WTC11 (cell line): ENCODE measurements at regions not wholly inside any gene's neighbourhood (a gene's known extent, or its start where the extent isn't known, plus 50 kb on each side); places are given as distances from the start of the nearest gene placed in this dataset.

ENCODE experiments used
- ATAC-seq: fragments of 200-7000 bp; cut with Tn5 transposase; 2 replicates; pipeline ENCODE4 v1.10.0; 2021; ENCODE audit warnings: mild to moderate bottlenecking, moderate library complexity
- CTCF ChIA-PET: fragments of 300-600 bp; sonication (Branson Sonifier 250); formaldehyde crosslinking; loops from one replicate; lab custom pipeline; 2021; ENCODE audit warnings: antibody characterized with exemption; lab: Charles Lee
- POLR2A ChIA-PET: fragments of 350-600 bp; sonication (Branson Sonifier 250); formaldehyde crosslinking; loops from one replicate; lab custom pipeline; 2021; ENCODE audit warnings: antibody characterized with exemption; lab: Charles Lee
- DNase-seq: peaks from one replicate; pipeline ENCODE4 v3.0.0; 2021; ENCODE audit warnings: low spot score
- H3K27ac Mint-ChIP-seq: 2 replicates; pipeline ENCODE4 v1.8.0; 2021; ENCODE audit warnings: mixed read lengths
- H3K27me3 Mint-ChIP-seq: 2 replicates; pipeline ENCODE4 v1.8.0; 2021; ENCODE audit warnings: low read depth, mild to moderate bottlenecking, moderate library complexity, mixed read lengths
- H3K36me3 Mint-ChIP-seq: 2 replicates; pipeline ENCODE4 v1.8.0; 2021; ENCODE audit warnings: mixed read lengths
- H3K4me1 Mint-ChIP-seq: 2 replicates; pipeline ENCODE4 v1.8.0; 2022; ENCODE audit warnings: mixed read lengths
- H3K4me3 Mint-ChIP-seq: 2 replicates; pipeline ENCODE4 v1.8.0; 2021; ENCODE audit warnings: mild to moderate bottlenecking, moderate library complexity, mixed read lengths
- H3K9me3 Mint-ChIP-seq: 2 replicates; pipeline ENCODE4 v1.8.0; 2021; ENCODE audit warnings: mixed read lengths
- ATF1 ChIP-seq: sonication (generic); formaldehyde crosslinking; IDR thresholded peaks from 2 replicates; pipeline ENCODE4 v1.8.1; 2023; ENCODE audit warnings: mild to moderate bottlenecking, moderate library complexity, missing genetic modification reagents
- ATF3 ChIP-seq: sonication (generic); formaldehyde crosslinking; conservative IDR thresholded peaks from 2 replicates; pipeline ENCODE4 v1.8.1; 2022; ENCODE audit warnings: mild to moderate bottlenecking, missing genetic modification reagents
- CDX4 ChIP-seq: fragments of 250-450 bp; sonication (Bioruptor Pico); IDR thresholded peaks from 2 replicates; pipeline ENCODE4 v1.9.0; 2021; ENCODE audit warnings: moderate library complexity, mild to moderate bottlenecking, inconsistent platforms, borderline replicate concordance
- CREB1 ChIP-seq: sonication (generic); formaldehyde crosslinking; IDR thresholded peaks from 2 replicates; pipeline ENCODE4 v1.8.0; 2023; ENCODE audit warnings: mild to moderate bottlenecking, missing genetic modification reagents
- ETV6 ChIP-seq: sonication (generic); formaldehyde crosslinking; IDR thresholded peaks from 2 replicates; pipeline ENCODE4 v1.8.1; 2022; ENCODE audit warnings: mild to moderate bottlenecking, missing genetic modification reagents
- HMGA2 ChIP-seq: fragments of 250-450 bp; sonication (Bioruptor Pico); IDR thresholded peaks from 2 replicates; pipeline ENCODE4 v1.4.0; 2021; ENCODE audit warnings: mild to moderate bottlenecking, moderate library complexity
- MXD4 ChIP-seq: fragments of 250-450 bp; sonication (Bioruptor Pico); IDR thresholded peaks from 2 replicates; pipeline ENCODE4 v1.8.0; 2021; ENCODE audit warnings: mild to moderate bottlenecking, moderate library complexity, borderline replicate concordance
- NFE2L1 ChIP-seq: sonication (generic); formaldehyde crosslinking; IDR thresholded peaks from 2 replicates; pipeline ENCODE4 v1.8.1; 2023; ENCODE audit warnings: missing genetic modification reagents
- SOX15 ChIP-seq: fragments of 250-450 bp; sonication (Bioruptor Pico); IDR thresholded peaks from 2 replicates; pipeline ENCODE4 v1.9.0; 2021; ENCODE audit warnings: mild to moderate bottlenecking
- TCF7 ChIP-seq: sonication (generic); formaldehyde crosslinking; IDR thresholded peaks from 2 replicates; pipeline ENCODE4 v1.8.0; 2022; ENCODE audit warnings: mild to moderate bottlenecking, low read depth, missing genetic modification reagents, moderate library complexity
- ZNF263 ChIP-seq: sonication (generic); formaldehyde crosslinking; IDR thresholded peaks from 2 replicates; pipeline ENCODE4 v1.8.1; 2022; ENCODE audit warnings: low read depth, mild to moderate bottlenecking, moderate library complexity, missing genetic modification reagents
- ZNF317 ChIP-seq: sonication (generic); formaldehyde crosslinking; IDR thresholded peaks from 2 replicates; pipeline ENCODE4 v1.8.1; 2023; ENCODE audit warnings: low read depth, mild to moderate bottlenecking, moderate library complexity, missing genetic modification reagents, borderline replicate concordance
- ZNF396 ChIP-seq: fragments of 250-450 bp; sonication (Bioruptor Pico); IDR thresholded peaks from 2 replicates; pipeline ENCODE4 v1.8.0; 2021; ENCODE audit warnings: mild to moderate bottlenecking, moderate library complexity, borderline replicate concordance
- ZNF416 ChIP-seq: fragments of 250-450 bp; sonication (Bioruptor Pico); IDR thresholded peaks from 2 replicates; pipeline ENCODE4 v1.9.0; 2021; ENCODE audit warnings: mild to moderate bottlenecking, inconsistent platforms
- ZNF425 ChIP-seq: fragments of 250-450 bp; sonication (Bioruptor Pico); conservative IDR thresholded peaks from 2 replicates; pipeline ENCODE4 v1.9.0; 2021; ENCODE audit warnings: mild to moderate bottlenecking
- ZNF671 ChIP-seq: fragments of 250-450 bp; sonication (Bioruptor Pico); IDR thresholded peaks from 2 replicates; pipeline ENCODE4 v1.8.0; 2021; ENCODE audit warnings: mild to moderate bottlenecking

- ChIA-PET POLR2A (no interaction called here), CTCF (interaction anchor here (1.0 kb wide), 1 partner anchor 122 kb away, joined by 4 read pairs; no protein-coding TSS in a partner anchor)
- 0 out of 2 replicates have a peak, but pooled peaks cover 3% of the 10 kb centered on the region for H3K27me3 Mint-ChIP-seq
- H3K4me1 Mint-ChIP-seq = peaks cover 5% of the 10 kb centered on the region
- TF ChIP-seq HMGA2 (CRISPR knock-in tag) (peak; percentile 97), NFE2L1 (CRISPR knock-in tag) (no peak), ZNF263 (no peak), ZNF425 (CRISPR knock-in tag) (no peak), ATF1 (no peak), ZNF671 (CRISPR knock-in tag) (no peak), ZNF396 (CRISPR knock-in tag) (no peak)
- ATAC-seq (no peak), DNase-seq (no peak)
- no peaks in the 10 kb centered on the region for H3K9me3 Mint-ChIP-seq
- H3K4me3 Mint-ChIP-seq = no peak overlapping the region
- no peaks in the 10 kb centered on the region for H3K36me3 Mint-ChIP-seq
- H3K27ac Mint-ChIP-seq = no peak overlapping the region
Measured at GRCh38 chr2:172333978-172334330, 93.4 kb upstream of the ITGA6 start.

GRCh38 chr2:172334988-172335387 lies 92.4 kb upstream of the ITGA6 start:
- Mint-ChIP-seq H3K4me3 (no peak overlapping the region), H3K27me3 (peaks cover 3% of the 10 kb centered on the region; the same call in 1 of the 2 replicates), H3K36me3 (no peaks in the 10 kb centered on the region), H3K9me3 (no peaks in the 10 kb centered on the region), H3K4me1 (peaks cover 14% of the 10 kb centered on the region), H3K27ac (no peak overlapping the region)
- no peak for TF ChIP-seq CDX4 (CRISPR knock-in tag)
- TF ChIP-seq SOX15 (CRISPR knock-in tag) = no peak
- TF ChIP-seq ZNF317 (CRISPR knock-in tag) = no peak
- no peak for TF ChIP-seq ATF3 (CRISPR knock-in tag)
- TF ChIP-seq HMGA2 (CRISPR knock-in tag) = no peak
- TF ChIP-seq TCF7 (CRISPR knock-in tag) = no peak
- TF ChIP-seq CREB1 (CRISPR knock-in tag) = no peak
- no peak for TF ChIP-seq ETV6
- TF ChIP-seq NFE2L1 (CRISPR knock-in tag) = no peak
- TF ChIP-seq MXD4 = no peak
- POLR2A ChIA-PET = no interaction called here
- CTCF ChIA-PET = interaction anchor here (0.6 to 1.0 kb wide), 2 partner anchors 127 to 163 kb away, joined by 4 read pairs; no protein-coding TSS in a partner anchor
- ATAC-seq (peak; percentile 65), DNase-seq (peak; percentile 26)

- TF ChIP-seq ZNF425 (CRISPR knock-in tag) (no peak), ZNF416 (CRISPR knock-in tag) (no peak)
- peaks cover 3% of the 10 kb centered on the region; the same call in 1 of the 2 replicates for H3K27me3 Mint-ChIP-seq
- H3K36me3 Mint-ChIP-seq = no peaks in the 10 kb centered on the region
- H3K4me3 Mint-ChIP-seq = no peak overlapping the region
- H3K4me1 Mint-ChIP-seq = peaks cover 16% of the 10 kb centered on the region
- ATAC-seq (no peak), DNase-seq (no peak)
- CTCF ChIA-PET = interaction anchor here (0.5 to 1.5 kb wide), 3 partner anchors 110 to 163 kb away, joined by 4 to 5 read pairs (median 4); no protein-coding TSS in a partner anchor
- no peak overlapping the region for H3K27ac Mint-ChIP-seq
- POLR2A ChIA-PET = no interaction called here
- no peaks in the 10 kb centered on the region for H3K9me3 Mint-ChIP-seq
Measured at GRCh38 chr2:172335736-172336135, 91.7 kb upstream of the ITGA6 start.
